ENCODE measurements at regions not wholly inside any gene's neighbourhood (a gene's known extent, or its start where the extent isn't known, plus 50 kb on each side); places are given as distances from the start of the nearest gene placed in this dataset.

DNA sequence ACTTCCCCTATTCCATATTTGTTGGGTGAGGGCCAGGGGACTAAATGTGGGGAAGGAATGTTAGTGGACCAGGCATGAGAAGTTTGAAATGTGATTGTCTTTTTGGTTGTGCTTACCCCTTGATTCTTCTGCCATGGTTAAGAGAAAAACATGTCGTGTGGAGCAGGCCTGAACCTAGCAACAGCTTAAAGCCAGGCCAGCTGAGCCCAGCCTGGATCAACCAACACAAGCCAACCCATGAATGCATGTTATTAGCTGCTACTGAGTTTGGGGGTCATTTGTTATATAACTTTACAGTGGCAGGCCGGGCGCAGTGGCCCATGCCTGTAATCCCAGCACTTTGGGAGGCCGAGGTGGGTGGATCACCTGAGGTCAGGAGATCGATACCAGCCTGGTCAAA, 52.4 kb upstream of the TRIO start:
- no peak overlapping the region for H3K27ac Mint-ChIP-seq
- peaks cover 7% of the 10 kb centered on the region for H3K27me3 Mint-ChIP-seq

DNA sequence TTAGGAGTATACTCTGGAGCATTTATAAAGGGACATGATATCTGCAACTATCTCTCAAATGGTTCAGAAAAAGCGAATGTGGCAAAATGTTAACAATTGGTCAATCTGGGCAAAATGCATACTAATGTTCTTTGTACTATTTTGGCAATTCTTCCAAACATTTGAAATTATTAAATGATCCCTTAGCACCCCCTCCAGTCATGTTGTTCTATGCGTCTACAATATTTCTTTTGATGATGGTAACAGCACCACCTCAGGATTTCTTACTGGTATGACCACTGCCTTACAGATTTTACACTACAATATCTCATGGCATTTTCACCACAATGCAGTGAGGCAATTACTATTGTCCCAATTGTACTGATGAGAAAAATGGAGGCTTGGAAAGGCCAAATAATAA, 52.9 kb upstream of the TRIO start:
- Mint-ChIP-seq H3K36me3 (peaks cover 2% of the 10 kb centered on the region), H3K9me3 (peaks cover 0 to 10% (median 8%) of the 10 kb centered on the region in 3 donors), H3K4me3 (no peak overlapping the region), H3K27me3 (peaks cover 7% of the 10 kb centered on the region), H3K27ac (no peak overlapping the region), H3K4me1 (no peaks in the 10 kb centered on the region)

More for the DNA sequence above, 52.4 kb upstream of the TRIO start:
- peaks cover 0 to 10% (median 8%) of the 10 kb centered on the region in 3 donors for H3K9me3 Mint-ChIP-seq
- no peaks in the 10 kb centered on the region for H3K4me1 Mint-ChIP-seq
- peaks cover 2% of the 10 kb centered on the region for H3K36me3 Mint-ChIP-seq
- H3K4me3 Mint-ChIP-seq = no peak overlapping the region

DNA sequence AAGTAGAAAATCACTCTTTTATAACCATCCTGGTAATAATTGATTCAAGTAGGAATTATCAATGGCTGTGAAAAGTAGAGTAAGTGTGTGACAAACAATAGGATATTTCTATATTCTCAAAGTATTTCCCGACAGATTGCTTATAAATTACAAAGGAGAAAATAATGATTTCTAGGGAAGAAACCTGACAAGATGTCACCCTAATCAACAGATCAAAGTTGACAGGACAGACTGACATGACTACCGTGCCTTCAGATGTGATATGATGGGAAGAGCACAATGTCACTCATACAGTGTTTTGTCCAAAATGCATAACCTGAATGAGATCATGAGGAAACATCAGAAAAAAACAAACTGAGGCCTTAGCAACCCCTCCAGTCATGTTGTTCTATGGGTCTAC, 53.9 kb upstream of the TRIO start:
- H3K27ac Mint-ChIP-seq = peak overlapping the region in 1 of 3 donors; percentile 19
- H3K9me3 Mint-ChIP-seq = peaks cover 0 to 10% (median 8%) of the 10 kb centered on the region in 3 donors
- peaks cover 2% of the 10 kb centered on the region for H3K36me3 Mint-ChIP-seq

DNA sequence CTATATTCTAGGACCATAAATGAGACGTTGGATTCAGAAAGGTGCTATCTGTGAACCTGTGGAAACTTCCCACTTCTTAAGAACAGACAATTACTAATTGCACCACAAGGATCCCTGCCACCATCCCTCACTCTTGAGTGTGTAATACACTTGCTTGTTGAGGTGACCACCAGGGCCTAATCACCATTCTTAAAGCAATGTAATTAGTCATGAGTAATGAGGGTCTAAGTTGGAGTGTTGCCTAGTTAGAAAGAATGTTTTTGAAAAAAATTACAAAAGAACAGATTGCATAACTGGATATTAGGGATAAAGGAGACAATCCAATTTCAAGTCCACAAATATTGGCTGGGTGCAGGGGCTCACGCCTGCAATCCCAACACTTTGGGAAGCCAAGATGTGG, 56.9 kb upstream of the TRIO start:
- Mint-ChIP-seq H3K27ac (no peak overlapping the region), H3K9me3 (peaks cover 0 to 11% (median 10%) of the 10 kb centered on the region in 3 donors), H3K36me3 (peaks cover 2% of the 10 kb centered on the region), H3K4me3 (no peak overlapping the region), H3K4me1 (no peaks in the 10 kb centered on the region), H3K27me3 (peaks cover 6% of the 10 kb centered on the region)

More for the DNA sequence above, 53.9 kb upstream of the TRIO start:
- Mint-ChIP-seq H3K4me3 (no peak overlapping the region), H3K27me3 (peaks cover 13% of the 10 kb centered on the region), H3K4me1 (no peaks in the 10 kb centered on the region)

DNA sequence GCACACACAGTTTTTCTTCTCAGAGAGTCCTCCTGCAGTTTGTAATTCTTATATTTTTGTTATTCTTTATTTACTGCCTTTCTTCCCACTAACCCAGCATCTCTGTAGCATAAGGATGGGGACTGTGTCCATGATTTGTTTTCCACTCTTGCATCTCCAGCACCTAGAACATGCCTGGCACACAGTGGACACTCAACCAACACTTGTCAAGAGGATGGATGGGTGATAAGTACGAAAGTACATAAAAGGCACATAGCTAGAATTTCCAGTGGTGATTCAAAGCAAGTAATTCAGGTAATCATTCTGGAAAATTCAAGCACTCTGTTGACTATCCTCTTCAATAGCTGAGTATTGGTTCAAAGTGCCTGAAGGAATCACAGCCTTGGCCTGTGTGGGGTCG, 60.2 kb upstream of the TRIO start:
- Mint-ChIP-seq H3K4me3 (no peak overlapping the region), H3K27me3 (peaks cover 8% of the 10 kb centered on the region), H3K4me1 (no peaks in the 10 kb centered on the region), H3K36me3 (peaks cover 2% of the 10 kb centered on the region), H3K27ac (no peak overlapping the region), H3K9me3 (peaks cover 0 to 6% (median 0%) of the 10 kb centered on the region in 3 donors)

DNA sequence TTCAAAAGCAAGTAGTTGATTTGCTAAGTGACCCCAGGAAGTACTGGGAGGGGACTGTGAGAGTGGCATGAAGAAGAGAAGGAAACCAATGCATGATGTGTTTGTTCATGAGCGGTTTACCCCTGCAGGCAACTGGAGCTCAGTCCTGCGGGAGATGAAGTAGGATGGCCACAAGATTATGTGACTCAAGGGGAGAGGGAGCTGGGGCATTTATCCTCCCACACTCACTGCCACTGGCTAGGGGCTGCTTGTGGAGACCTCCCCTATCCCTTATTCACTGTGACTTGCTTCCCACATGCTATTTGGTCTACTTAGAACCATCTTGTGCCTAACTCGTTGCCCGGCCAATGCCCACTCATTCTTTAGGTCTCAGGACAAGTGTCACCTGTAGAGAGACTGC, 60.6 kb upstream of the TRIO start:
- peaks cover 0 to 6% (median 0%) of the 10 kb centered on the region in 3 donors for H3K9me3 Mint-ChIP-seq
- no peak overlapping the region for H3K27ac Mint-ChIP-seq
- no peaks in the 10 kb centered on the region for H3K4me1 Mint-ChIP-seq
- no peak overlapping the region for H3K4me3 Mint-ChIP-seq
- H3K27me3 Mint-ChIP-seq = peaks cover 8% of the 10 kb centered on the region
- H3K36me3 Mint-ChIP-seq = peaks cover 2% of the 10 kb centered on the region

DNA sequence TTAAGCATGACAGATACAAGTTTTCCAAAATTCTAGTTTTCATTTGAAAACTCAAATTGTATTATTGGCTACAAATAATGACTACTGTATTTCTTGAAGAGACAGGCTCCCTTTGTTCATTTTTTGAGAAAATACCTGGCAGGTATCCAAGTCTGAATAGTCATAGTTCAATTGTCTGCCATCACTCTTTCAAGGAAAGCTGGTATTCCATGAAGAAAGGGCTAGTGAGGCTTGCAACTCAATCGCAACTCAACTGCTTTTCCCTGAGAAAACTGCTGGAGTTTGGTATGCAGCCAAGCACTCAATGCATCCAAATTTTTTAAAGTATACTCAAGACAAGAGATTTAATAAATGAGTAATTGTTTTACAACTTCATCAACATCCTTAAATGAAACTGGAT, 61.4 kb upstream of the TRIO start:
- H3K4me1 Mint-ChIP-seq = no peaks in the 10 kb centered on the region

DNA sequence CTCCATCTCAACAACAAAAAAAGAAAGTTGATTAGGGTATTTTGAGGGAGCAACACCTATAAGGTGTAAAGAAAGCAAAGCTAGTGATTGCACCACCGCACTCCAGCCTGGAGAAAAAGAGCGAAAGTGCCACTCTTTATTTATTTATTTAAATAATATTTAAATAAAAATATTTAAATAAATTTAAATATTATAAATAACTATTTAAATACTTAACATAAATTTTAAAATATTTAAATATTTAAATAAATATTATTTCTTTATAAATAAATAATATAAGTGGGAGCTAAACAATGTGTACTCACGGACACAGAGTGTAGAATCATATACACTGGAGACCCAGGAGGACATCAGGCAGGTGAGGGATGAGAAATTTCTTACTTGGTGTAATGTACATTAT, 64.4 kb upstream of the TRIO start:
- Mint-ChIP-seq H3K27me3 (peaks cover 10% of the 10 kb centered on the region), H3K27ac (no peak overlapping the region), H3K9me3 (peaks cover 0 to 3% (median 0%) of the 10 kb centered on the region in 3 donors), H3K4me3 (no peak overlapping the region), H3K36me3 (no peaks in the 10 kb centered on the region), H3K4me1 (no peaks in the 10 kb centered on the region)

More for the DNA sequence above, 61.4 kb upstream of the TRIO start:
- Mint-ChIP-seq H3K4me3 (no peak overlapping the region), H3K27ac (no peak overlapping the region), H3K9me3 (peaks cover 0 to 3% (median 0%) of the 10 kb centered on the region in 3 donors), H3K27me3 (peaks cover 10% of the 10 kb centered on the region), H3K36me3 (peaks cover 2% of the 10 kb centered on the region)

DNA sequence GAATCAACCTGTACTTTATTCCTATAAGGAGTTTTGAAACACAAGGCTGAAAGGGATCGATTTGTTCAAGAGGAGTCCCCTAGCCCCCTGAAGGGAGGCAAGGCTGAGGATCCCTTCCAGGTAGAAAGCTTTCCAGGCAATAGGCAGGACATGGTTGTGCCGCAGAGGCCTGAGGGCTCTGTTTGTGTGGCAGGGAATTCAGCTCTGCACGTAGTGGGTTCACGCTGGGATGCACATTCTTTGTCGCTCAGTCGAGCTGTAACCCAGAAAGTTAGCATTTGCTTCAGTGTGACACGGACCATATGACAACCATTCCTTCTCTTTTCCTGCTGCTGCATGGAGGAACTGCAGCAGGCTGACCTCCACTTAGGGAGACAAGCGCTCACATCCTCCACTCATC, 65.6 kb upstream of the TRIO start:
- H3K27me3 Mint-ChIP-seq = peaks cover 10% of the 10 kb centered on the region
- no peaks in the 10 kb centered on the region for H3K4me1 Mint-ChIP-seq
- H3K4me3 Mint-ChIP-seq = no peak overlapping the region
- no peaks in the 10 kb centered on the region for H3K36me3 Mint-ChIP-seq
- no peak overlapping the region for H3K27ac Mint-ChIP-seq
- H3K9me3 Mint-ChIP-seq = peaks cover 0 to 3% (median 0%) of the 10 kb centered on the region in 3 donors

DNA sequence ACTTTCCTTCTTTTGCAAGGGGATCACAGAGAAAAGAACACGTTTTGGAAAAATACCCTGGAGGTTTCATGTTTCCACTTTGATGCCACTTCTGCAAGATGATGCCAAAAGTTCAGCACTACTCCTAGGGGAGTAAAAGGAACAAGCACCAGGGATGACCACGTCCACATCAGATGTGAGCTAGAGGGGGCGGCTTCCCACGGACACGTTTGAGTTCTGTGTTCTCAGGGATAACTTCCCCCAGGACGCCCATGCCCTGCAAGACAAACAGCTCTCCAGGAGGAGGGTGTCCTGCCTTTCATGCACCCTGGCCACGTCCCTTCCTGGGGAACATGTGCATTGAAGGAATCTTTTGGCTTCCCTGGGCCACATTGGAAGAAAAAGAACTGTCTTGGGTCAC, 66.6 kb upstream of the TRIO start:
- Mint-ChIP-seq H3K9me3 (no peaks in the 10 kb centered on the region), H3K4me1 (no peaks in the 10 kb centered on the region), H3K27me3 (peaks cover 10% of the 10 kb centered on the region), H3K36me3 (no peaks in the 10 kb centered on the region), H3K4me3 (no peak overlapping the region), H3K27ac (no peak overlapping the region)

DNA sequence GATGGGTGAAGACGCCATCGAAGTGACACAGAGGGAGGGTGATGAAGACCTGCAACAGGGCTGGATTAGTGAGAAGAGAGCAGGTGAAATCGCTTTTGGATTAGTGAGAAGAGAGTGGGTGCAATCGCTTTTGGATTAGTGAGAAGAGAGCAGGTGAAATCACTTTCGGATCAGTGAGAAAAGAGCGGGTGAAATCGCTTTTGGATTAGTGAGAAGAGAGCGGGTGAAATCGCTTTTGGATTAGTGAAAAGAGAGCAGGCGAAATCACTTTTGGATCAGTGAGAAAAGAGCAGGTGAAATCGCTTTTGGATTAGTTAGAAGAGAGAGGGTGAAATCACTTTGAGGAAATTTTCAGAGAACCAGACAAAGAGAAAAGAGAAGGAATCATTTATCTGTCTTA, 67.2 kb upstream of the TRIO start:
- Mint-ChIP-seq H3K27ac (peak overlapping the region in 1 of 3 donors; percentile 36), H3K9me3 (no peaks in the 10 kb centered on the region), H3K36me3 (no peaks in the 10 kb centered on the region), H3K27me3 (peaks cover 12% of the 10 kb centered on the region), H3K4me1 (no peaks in the 10 kb centered on the region), H3K4me3 (no peak overlapping the region)

DNA sequence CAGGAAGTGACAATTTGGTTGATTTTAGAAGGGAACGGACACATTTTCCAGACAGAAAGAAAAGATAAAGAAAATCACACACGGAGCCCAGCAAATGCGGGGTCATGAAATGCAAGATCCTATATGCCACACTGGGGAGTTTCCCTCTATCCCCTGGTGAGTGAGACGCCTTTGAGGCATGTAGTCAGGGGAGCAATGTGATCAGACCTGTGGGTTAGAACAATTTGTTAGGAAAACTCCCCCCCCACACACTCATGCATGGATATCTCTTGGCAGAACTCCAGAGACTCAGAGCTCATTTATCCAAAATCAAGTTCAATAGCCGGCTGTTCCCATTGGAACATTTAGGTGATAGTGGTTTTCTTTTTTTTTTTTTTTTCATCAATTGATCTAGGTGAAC, 71.7 kb upstream of the TRIO start:
- H3K4me3 Mint-ChIP-seq = no peak overlapping the region
- H3K27ac Mint-ChIP-seq = no peak overlapping the region
- peaks cover 7% of the 10 kb centered on the region for H3K27me3 Mint-ChIP-seq
- H3K36me3 Mint-ChIP-seq = no peaks in the 10 kb centered on the region
- no peaks in the 10 kb centered on the region for H3K9me3 Mint-ChIP-seq
- no peaks in the 10 kb centered on the region for H3K4me1 Mint-ChIP-seq

DNA sequence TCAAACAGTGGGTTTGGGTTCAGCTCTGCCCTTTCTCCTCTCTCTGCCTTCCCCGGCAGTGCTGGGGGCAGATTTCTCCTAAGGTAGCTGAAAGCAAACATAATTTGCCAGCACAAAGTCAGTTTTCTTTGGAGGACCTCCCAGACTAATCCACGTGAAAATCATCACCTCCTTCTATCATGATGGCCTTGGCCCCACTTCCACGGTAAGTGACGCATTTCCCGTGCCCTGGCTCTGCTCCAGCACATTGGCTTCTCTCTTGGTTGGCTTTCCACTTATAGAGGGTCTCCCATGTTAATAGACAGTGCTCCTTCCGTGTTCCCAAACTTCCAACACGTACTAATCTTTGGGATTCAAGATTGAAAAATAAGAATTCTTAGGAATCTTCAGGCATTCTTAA, 74.1 kb upstream of the TRIO start:
- Mint-ChIP-seq H3K36me3 (no peaks in the 10 kb centered on the region), H3K4me3 (no peak overlapping the region), H3K4me1 (no peaks in the 10 kb centered on the region), H3K9me3 (no peaks in the 10 kb centered on the region), H3K27ac (no peak overlapping the region), H3K27me3 (peaks cover 3% of the 10 kb centered on the region)

DNA sequence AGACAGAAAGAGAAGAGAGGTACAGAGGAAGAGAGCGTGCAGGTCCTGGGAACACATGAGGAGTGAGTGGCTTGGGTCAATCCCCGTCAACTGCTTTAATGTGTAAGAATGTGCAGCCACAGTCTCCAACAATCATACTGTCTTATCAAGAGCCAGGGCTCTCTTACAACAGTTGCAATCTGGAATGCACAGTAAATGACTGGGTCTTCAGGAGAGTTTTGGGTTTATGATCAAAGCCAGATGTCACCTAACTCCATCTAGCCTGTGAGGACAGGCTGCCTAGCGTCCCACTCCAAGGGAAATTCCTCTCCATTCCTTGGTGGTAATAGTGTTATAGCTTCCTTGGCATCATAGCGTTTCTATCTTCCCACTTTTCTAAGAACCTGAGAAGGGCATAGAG, 75.0 kb upstream of the TRIO start:
- Mint-ChIP-seq H3K4me1 (no peaks in the 10 kb centered on the region), H3K9me3 (no peaks in the 10 kb centered on the region), H3K27me3 (peaks cover 3% of the 10 kb centered on the region), H3K4me3 (no peak overlapping the region), H3K36me3 (no peaks in the 10 kb centered on the region), H3K27ac (no peak overlapping the region)

DNA sequence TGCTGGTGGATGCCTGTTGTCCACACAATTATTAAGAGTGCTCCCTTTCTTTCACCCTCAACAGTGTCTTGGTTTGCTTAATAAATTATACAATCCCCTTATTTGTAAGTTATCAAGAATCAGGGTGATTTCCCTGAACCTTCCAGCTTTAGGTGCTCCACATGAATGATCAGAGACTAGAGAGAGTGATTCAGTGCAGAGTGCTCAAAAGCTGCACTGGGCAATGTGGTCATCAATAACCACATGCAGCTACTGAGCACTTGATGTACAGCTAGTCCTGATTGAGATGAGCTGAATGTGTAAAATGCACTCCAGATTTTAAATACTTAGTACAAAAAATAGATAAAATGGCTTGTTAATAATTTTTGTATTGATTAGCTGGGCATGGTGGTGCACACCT, 76.8 kb upstream of the TRIO start:
- Mint-ChIP-seq H3K27ac (no peak overlapping the region), H3K4me1 (no peaks in the 10 kb centered on the region), H3K36me3 (no peaks in the 10 kb centered on the region), H3K27me3 (peaks cover 5% of the 10 kb centered on the region), H3K9me3 (no peaks in the 10 kb centered on the region), H3K4me3 (peak overlapping the region in 1 of 4 donors; percentile 56)

DNA sequence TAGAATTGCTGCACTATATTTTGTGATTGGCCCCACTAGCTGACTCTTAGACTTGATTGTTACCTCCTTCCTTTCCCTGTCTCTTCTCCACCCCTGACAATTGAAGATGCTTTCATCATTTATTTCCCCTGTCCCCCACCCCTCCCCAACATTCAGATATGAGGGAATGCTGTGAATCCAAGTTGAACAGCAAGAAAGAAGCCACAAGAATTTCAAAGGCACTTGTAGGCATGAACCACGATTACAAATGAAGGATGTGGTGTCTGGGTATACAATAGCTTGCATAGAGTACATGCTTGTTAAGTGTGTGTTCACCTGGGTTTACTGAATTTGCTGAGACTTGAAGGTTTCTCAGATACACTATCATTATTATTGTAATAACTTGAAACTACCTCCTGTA, 78.3 kb upstream of the TRIO start:
- H3K4me1 Mint-ChIP-seq = no peaks in the 10 kb centered on the region
- H3K36me3 Mint-ChIP-seq = no peaks in the 10 kb centered on the region
- no peak overlapping the region for H3K27ac Mint-ChIP-seq
- no peak overlapping the region for H3K4me3 Mint-ChIP-seq
- H3K27me3 Mint-ChIP-seq = peaks cover 2% of the 10 kb centered on the region
- peaks cover 0 to 8% (median 0%) of the 10 kb centered on the region in 3 donors for H3K9me3 Mint-ChIP-seq

DNA sequence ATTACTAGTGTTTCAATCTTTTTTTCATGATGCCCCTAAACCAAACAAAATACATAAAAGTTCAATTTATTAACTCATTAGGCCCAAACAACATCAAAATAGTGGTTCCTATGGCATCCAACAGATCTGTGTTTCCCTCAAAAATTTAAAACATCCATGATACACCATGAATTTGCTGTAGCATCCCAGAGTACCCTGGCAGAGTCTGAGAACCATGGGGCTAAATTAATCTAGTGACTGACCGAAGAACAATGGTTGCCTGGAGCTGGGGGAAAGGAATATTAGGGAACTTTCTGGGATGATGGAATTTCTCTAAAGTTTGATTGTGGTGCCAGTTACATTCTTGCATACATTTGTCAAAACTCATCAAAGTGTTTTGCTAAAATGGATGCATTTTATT, 79.5 kb upstream of the TRIO start:
- Mint-ChIP-seq H3K4me1 (no peaks in the 10 kb centered on the region), H3K4me3 (no peak overlapping the region), H3K36me3 (no peaks in the 10 kb centered on the region)

More for the DNA sequence above, 79.5 kb upstream of the TRIO start:
- H3K9me3 Mint-ChIP-seq = peaks cover 0 to 11% (median 0%) of the 10 kb centered on the region in 3 donors
- H3K27ac Mint-ChIP-seq = no peak overlapping the region
- H3K27me3 Mint-ChIP-seq = peaks cover 2% of the 10 kb centered on the region

Measured in IgD-negative memory B cell (primary cell).